ENCODE measurements at regions not wholly inside any gene's neighbourhood (a gene's known extent, or its start where the extent isn't known, plus 50 kb on each side); places are given as distances from the start of the nearest gene placed in this dataset.
"Not testable (repeated sequence)": the region's sequence is repeated elsewhere in the genome, so short reads cannot be mapped to it uniquely, and the experiment has no call there.

DNA sequence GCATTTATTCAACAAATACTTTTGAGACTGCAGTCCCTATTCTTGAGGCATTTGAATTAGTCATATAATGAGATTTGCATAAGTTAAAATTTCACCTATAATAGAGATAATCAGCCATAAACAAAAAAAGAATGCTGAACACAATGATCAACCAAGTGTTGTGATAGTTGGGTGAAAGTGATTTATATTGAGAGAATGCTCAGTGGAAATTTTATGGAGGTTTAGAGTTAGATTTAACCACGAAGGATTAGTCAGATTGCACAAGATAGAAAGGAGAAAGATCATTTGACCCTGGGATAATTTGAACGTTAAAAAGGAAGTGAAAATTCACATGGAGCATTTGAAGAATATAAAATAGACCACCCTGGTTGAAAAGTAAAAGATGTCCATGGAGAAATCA lies 356.2 kb downstream of the NPR3 start:
- DNase-seq (ENCODE audit: low read depth): no peak

DNA sequence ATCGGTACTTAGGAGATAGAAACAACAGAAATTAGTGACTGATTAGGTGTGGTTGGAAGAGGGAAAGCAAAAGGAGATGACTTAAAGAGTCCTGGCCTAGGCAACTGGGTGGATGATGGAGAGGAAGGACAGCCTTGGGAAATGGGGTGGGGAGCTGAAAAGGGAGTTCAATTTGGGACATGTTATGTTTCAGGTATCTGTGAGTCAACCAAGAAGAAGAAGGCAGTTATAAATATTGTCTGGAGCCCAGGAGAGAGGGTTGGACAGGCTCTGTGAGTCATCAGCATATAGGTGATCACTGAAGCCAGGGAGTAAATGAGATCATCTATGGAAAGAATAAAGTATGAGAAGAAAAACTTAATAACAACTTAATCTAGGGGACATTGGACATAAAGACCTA lies 357.7 kb downstream of the NPR3 start:
- DNase-seq (ENCODE audit: low read depth): no peak

DNA sequence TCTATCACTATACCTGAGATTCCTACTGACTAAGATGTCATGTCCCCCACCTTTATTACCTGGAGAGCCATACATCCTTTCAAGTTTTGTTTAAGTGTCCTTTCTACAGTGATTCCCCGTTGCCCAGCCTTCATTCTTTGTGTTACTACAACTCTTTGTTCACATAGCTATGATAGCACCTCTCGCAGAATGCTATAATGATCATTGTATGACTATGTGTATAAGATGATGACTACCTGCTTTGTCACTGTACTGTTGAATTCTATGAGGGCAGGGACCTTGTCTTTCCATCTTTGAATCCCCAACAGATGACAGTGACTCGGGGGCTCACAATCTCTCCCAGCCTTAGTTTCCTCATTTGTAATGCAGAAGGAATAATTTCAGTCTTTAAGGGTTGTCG lies 361.2 kb downstream of the NPR3 start:
- no peak for DNase-seq (ENCODE audit: low read depth)

DNA sequence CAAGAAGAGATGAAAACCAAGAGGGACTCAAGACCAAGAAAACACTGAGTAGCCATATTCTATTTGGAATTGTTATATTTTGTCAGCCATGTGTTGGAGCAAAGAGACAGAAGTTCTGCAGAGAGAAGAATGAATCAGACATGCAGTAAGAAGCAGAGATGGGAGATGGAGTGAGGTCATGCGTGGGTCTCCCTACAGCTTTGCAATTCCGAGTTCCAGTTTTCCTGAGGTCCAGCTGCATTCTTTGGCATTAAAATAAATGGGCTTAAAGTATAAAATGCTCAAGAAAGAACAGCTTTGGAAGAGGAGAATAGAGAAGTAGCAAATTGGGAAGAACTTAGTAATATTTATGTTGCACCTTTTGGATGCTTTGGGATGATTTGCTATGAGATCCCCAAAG lies 361.6 kb downstream of the NPR3 start:
- DNase-seq (ENCODE audit: low read depth): no peak

DNA sequence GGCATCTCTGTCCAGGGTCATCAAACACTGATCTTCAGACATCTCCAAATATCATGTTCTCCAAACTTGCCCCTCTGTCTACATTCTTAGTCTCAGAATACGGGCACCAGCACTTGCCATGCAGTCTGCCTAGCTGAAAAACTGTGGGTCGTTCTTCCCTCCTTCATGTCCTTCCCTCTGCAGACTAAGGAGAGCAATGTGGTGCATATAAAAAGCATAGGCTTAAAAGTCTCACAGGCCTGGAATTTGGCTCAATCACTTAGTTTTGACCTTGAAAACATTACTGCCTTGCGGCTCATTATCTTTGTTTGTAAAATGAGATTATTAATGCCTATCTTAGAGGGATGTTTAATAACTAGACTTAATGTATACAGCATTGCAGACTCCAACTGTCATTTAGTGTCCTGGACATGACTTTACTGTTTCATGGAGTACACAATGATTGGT lies 362.8 kb downstream of the NPR3 start:
- DNase-seq (ENCODE audit: low read depth): no peak

DNA sequence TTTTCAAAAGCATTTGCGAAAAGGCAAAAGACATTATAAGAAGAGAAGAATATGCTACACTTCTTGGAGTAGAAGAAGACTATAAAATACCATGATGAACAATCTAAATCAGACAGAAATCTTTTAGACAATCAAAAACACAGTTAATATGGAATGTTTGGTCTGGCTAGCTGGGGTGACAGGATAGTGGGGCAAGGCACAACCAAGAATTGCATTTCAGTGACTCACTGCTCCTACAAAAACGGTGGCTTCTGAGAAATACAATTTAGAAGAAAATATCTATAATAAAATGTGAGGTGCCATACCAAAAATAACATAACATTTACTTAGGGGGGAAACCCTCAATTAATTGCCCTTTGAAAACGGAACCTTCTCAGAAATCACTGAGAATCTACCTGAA lies 363.4 kb downstream of the NPR3 start:
- no peak for DNase-seq (ENCODE audit: low read depth)

DNA sequence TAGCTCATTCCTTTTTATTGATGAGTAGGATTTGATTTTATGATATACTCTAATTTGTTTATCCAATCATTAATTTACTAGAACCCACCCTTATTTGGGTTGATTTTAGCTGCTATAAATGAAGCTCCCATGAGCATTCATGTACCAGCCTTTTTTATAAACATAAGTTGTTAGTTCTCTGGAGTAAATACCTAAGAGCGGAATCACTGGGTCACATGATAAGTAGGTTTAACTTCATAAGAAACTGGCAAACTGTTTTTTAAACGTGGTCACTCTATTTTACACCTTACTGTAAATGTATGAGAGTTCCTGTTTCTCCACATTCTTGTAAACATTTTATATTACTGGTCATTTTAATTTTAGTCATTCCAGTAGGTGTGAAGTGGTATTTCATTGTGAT lies 364.6 kb downstream of the NPR3 start:
- DNase-seq (ENCODE audit: low read depth): no peak

DNA sequence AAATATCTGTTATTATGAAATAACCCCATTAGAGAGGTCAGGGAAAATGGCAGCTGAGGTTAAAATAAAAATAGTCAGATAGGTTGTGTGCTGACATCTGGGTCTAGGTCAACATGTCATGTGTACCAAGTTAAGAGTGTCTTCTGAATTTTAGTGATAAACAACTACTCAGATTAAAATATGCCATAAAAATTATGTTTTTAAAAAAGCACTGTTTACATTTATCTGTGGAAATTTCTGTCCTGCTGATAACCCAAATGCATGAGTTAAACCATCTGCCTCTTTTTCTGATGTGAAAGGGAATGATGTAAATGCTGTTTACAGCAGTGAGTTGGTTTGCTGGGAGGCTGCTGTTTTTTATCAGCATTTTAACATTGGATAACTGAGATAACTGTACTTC lies 361.2 kb upstream of the TARS1 start:
- no peak for DNase-seq (ENCODE audit: low read depth)

DNA sequence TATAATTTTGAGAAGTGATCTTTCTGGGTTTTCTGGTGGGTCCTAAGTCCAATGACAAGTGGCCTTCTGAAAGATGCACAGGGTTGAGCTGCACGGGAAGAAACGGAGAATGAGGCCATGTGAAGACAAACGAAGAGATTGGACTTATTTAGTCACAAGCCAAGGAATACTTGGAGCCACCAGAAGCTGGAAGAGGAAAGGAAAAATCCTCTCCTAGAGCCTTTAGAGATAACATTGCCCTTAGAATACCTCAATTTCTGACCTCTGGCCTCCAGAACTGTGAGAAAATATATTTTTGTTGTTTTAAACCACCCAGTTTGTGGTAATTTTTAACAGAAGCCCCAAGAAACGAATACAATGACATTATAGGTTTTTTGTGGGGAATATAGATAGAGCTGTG lies 360.5 kb upstream of the TARS1 start:
- no peak for DNase-seq (ENCODE audit: low read depth)

DNA sequence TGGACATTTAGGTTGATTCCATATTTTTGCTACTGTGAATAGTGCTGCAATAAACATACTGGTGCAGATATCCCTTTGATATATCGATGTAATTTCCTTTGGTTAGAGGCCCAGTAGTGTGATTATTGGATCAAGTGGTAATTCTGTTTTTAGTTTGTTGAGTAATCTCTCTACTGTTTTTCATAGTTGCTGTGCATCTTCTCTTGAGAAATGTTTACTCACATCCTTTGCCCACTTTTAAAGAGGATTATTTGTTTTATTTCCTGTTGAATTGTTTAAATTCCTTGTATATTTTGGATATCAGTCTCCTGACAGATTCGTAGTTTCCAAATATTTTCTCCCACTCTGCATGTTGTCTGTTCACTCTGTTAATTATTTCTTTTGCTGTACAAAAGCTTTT lies 352.6 kb upstream of the TARS1 start:
- DNase-seq (ENCODE audit: low read depth): no peak

DNA sequence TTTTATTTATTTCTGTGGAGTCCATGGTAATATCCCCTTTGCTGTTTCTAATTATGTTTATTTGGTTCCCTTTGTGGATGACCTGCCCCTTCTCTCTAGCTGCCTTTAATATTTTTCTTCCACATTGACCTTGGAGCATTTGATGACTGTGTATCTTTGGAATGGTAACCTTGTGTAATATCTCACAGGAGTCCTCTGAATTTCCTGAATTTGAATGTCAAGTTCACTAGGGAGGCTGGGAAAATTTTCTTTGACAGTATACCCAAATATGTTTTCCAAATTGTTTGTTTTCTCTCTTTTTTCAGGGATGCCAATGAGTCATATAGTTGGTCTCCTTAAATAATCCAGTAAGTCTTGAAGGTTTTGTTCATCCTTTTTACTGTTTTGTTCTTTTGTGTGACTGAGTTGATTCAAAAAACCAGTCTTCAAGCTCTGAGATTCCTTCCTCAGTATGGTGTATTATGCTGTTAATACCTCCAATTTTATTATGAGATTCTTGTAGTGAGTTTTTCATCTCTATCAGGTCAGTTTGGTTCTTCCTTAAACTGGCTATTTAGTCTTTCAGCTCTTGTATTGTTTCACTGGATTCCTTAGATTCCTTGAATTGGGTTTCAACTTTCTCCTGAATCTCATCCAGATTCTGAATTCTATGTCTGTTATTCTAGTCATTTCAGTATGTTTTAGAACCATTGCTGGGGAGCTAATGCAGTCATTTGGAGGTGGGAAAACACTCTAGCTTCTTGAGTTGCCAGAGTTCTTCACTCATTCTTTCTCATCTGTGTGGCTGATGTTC lies 349.0 kb upstream of the TARS1 start:
- DNase-seq (ENCODE audit: low read depth): no peak

DNA sequence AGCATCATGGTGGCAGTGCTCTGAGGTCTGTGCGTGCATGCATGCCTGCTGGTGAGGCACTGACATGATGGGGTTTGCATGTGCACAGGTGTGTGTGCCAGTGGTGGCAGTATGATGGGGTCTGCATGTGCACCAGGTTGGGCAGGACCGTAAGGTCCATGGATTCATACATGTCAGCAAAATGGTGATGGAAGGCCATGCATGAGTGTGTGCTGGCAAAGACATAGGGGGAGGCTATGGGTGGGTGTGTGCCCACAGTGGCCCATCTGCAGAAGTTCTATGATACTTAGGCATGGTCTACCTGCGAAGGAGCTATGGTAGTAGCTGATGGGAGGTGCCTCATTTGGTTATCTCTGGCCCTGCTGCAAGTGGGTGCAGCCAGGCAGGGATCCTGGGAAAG lies 348.0 kb upstream of the TARS1 start:
- no peak for DNase-seq (ENCODE audit: low read depth)

DNA sequence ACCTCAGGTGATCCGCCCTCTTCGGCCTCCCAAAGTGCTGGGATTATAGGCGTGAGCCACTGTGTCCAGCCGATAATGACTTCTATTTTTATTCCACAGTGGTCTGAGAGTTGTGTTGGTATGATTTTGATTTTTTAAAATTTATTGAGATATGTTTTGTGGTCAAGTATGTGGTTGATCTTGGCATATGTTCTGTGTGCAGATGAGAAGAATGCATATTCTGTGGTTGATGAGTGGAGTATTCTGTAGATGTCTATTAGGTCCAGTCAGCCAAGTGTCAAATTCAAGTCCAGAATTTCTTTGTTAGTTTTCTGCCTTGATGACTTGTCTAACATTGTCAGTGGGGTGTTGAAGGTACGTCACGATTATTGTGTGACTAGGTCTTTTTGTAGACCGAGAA lies 338.2 kb upstream of the TARS1 start:
- DNase-seq (ENCODE audit: low read depth): no peak

DNA sequence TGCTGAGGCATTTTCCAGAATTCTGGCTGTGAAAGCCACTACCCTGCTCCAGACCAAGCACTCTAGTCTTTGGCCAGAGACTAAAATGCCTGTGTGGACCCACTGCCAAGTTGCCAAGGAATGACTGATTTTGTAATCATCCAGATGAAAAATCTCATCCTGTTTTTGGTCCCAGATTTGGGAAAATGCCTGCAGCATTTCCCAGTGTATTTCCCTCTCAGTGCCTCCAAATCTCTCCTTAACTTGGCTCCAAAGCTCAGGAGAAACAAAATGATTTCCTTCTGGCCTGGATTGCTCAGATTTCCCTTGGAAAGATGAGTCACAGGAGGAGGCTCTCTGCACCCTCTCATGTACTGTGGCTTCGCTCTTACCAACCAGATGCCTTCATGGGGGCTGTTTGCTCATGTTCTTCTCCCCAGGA lies 335.2 kb upstream of the TARS1 start:
- DNase-seq (ENCODE audit: low read depth): no peak

DNA sequence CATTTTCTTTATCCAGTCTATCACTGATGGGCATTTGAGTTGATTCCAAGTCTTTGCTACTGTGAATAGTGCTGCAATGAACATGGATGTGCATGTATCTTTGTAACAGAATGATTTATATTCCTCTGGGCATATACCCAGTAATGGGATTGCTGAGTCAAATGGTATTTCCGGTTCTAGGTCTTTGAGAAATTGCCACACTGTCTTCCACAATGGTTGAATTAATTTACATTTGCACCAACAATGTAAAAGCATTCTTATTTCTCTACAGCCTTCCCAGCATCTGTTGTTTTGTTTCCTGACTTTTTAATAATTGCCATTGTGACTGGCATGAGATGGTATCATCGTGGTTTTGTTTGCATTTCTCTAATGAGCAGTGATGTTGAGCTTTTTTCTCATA lies 330.3 kb upstream of the TARS1 start:
- not testable (repeated sequence) for DNase-seq (ENCODE audit: low read depth)

DNA sequence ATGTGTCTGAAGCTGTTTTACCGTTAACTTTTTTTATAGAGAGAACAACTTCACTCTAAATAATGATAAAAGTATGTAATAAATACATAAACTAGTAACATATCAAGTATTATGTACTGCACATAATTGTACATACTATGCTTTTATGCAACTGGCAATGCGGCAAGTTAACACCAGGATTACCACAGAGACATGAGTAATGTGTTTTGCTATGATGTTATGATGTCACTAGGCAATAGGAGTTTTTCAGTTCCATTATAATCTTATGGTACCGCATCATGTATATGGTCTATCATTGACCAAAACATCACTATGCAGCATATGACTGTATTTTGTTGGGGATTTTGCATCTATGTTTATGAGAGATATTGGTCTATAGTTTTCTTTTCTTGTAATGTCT lies 326.4 kb upstream of the TARS1 start:
- DNase-seq (ENCODE audit: low read depth): no peak

DNA sequence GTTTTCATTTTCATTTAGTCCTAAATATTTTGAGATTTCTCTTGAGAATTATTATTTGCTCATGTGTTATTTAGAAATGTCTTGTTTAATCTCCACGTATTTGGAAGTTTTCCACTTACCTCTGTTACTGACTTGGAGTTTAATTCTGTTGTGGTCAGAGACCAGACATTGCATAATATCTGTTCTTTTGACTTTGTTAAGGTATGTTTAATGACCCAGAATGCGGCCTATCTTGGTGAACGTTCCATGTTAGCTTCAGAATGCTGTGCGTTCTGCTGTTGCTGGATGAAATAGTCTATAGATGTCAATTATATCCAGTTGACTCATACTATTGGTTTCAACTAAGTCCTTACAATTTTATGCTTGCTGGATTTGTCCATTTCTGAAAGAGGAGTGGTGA lies 325.3 kb upstream of the TARS1 start:
- DNase-seq (ENCODE audit: low read depth): no peak

DNA sequence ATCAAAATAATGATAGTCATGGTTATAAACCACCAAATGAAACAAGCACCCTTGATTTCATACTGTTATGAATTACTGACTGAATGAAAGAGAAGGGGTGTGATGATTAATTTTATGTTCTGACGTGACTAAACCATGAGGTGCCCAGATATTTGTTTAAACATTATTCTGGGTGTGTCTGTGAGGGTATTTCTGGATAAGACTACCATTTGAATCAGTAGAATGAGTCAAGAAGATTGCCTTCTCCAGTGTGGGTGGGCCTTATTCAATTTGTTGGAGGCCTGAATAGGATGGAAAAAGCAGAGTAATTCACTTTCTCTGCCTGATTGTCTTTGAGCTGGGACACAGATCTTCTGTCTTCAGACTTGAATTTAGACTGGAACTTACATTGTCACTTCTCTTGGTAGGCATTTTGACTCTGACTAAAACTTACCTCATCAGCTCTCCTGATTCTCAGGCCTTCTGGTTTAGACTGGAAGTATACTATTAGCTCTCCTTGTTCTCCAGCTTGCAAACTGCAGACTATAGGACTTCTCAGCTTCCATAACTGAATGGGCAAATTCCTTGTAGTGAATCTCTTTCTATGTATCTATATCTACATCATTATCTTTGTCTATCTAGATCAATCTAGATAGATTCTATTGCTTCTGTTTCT lies 321.9 kb upstream of the TARS1 start:
- DNase-seq (ENCODE audit: low read depth): no peak

DNA sequence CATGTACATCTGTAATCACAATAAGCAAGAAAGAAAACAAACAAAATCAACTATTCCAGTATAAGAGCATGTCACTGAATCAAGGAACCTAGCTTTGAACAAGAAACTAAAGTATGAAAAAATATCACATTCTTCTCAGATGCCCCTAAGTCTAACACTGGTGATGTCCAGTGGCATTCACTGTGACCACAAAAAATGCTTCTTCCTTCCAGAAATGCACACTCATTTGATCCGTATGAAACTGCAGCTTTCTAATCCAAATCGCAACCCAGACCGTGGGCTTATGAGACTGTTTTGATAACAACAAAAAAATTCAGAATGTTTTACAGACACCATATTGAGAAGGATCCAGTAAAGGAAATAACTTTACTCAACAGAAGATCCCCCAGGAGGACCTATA lies 320.1 kb upstream of the TARS1 start:
- no peak for DNase-seq (ENCODE audit: low read depth)

DNA sequence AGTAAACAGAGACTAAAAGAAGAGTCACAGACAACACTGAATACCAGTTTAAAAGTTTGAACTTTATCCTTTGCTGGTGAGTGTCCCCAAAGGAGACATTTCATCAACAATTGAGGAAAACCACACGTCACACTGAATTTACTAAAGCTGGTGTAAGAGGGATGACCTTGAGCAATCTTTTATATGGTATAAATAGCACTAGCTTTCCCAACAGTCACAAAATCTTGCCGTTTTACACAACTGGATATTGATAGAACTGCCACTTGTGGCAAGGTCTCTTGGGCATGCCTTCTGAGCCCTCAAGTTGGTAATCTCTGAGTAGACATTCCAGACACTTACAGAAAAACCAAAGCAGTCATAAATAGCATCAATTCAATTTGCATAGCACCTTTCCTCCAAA lies 311.5 kb upstream of the TARS1 start:
- no peak for DNase-seq (ENCODE audit: low read depth)

DNA sequence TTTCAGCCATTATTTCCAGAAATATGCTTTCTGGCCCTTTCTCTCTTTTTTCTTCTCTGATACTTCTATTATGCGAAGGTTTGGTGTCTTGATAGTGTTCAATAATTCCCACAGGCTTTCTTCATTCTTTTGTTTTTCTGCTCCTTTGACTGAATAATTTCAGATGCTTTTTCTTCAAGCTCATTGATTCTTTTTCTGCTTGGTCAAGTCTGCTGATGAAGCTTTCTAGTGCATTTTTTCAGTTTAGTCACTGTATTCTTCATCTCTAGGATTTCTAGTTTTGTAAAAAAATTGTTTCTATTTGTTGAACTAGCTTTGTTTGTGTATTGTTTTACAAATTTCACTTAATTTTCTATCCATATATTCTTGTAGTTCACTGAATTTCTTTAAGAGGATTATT lies 304.0 kb upstream of the TARS1 start:
- no peak for DNase-seq (ENCODE audit: low read depth)

DNA sequence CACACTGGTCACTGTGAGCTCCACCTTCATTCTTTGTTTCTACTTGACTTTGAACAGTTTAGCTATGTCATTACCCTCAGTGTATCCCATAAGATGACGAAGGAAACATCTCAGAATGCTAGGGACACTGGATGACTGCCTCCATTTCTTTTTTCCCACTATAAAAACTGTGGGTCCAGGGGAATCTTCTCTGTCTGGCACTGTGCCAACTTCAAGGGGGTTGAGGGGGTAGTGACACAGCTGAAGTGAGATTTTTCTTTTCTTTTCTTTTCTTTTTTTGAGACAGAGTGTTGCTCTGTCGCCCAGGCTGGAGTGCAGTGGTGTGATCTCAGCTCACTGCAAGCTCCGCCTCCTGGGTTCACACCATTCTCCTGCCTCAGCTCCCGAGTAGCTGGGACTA lies 302.6 kb upstream of the TARS1 start:
- not testable (repeated sequence) for DNase-seq (ENCODE audit: low read depth)

DNA sequence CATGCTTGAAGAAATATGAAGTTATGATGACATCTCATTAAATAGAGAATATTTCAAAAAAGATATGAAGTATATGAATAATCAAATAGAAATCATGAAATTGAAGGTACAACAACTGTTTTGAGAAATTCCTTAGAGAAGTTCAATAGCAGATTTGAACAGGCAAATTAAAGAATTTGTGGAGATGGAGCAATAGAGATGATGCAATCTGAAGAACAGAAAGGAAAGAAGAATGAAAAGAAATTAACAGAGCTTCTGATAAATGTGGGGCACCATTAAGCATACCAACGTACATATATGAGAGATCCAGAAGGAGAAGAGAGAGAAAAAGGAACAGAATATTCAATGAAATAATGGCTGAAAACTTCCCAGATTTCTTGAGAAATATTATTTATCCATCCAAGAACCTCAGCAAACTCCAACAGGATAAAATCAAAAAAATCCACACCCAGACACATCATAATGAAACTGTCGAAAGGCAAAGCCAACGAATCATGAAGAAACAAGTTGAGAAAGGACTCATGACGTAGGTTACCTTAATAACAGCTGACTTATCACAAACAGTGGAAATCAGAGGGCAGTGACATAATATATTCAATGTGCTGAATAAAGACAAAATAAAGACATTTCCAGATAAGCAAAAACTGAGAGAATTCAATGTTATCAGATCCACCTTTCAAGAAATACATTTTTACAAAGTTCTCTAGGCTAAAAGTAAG lies 297.2 kb upstream of the TARS1 start:
- no peak for DNase-seq (ENCODE audit: low read depth)
